Left lobe of liver (tissue), 2 donors: ENCODE measurements at regions not wholly inside any gene's neighbourhood (a gene's known extent, or its start where the extent isn't known, plus 50 kb on each side); places are given as distances from the start of the nearest gene placed in this dataset.

Source experiments
- ATAC-seq: fragments of 200-7000 bp; cut with Tn5 transposase; one replicate; pipeline ENCODE4 v1.9.1; 2020; ENCODE audit warnings: mild to moderate bottlenecking, moderate library complexity
- DNase-seq: peaks from one replicate; pipeline ENCODE4 v3.0.0-alpha.2; 2020; ENCODE audit warnings: low spot score
- donor health status: DM: no; HTN: no; CAD: no; lungs with moderate emphysema.
- donor health status: DM: no; HTN: yes; CAD: no.

DNA sequence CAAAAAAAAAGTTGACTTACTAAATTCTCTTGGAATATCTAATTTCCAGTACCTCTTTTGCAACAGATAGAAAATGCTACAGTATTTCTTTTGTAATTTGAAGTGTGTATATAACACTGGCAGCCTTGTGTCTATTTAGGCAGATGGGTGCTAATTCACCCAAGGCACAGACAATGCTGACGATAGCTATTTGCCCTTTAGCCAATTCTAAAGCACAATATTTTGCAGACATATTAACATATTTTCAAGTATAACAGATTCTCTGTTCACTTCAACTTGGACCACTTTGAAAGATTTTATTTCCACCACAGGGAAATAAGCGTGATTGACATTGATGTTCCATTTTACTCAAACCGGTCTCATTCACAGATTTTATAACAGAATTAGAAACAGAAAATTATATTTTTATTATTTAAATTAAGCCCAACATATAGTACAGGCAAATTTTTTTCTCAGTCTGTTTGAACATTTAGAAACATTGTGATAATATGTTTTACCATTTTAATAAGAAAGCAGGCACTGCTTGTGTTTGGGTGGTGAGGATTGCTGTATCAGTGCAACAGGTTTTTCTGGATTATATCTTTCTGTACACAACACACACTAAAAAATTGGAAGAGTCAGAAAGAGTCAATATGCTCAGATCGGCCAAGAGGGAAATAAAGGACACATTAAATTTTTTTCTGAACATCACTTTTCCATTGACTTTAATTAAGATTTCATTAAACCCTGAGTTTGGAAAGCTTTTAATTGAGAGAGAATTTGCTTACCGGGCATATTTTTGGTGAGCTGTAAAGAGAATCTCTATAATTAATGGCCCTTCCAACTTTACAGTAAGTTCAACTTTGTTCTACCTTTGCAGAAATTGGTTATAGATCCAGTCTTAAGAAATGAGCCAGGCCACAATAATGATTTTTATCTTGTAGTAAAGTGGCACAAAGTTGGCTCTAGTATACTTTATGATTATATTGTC is 327.3 kb upstream of the NR2F2 start:
- DNase-seq: no peak
- no peak for ATAC-seq

DNA sequence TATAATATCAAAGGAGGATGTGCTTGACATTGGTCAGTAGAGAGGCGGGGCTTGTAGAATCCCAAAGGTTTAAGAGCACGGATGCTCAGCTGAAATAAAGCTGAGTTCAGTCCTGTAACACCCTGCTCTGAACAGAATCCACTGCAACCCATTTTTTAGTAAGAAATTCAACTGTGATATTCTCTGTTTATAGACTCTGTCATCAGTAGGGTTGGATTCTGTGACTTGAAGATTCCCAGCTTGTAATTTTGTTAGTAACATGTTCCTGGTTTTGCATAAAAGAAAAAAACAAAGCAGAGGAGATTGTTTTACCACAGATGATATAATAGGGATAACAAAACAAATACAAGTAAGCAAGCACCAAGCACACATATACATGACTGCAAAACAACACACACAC is 324.6 kb upstream of the NR2F2 start:
- DNase-seq (no peak), ATAC-seq (no peak)

GRCh38 chr15:96011136-96011535 is 319.4 kb upstream of the NR2F2 start:
- ATAC-seq: no peak
- DNase-seq: no peak

GRCh38 chr15:96014939-96015338 is 315.6 kb upstream of the NR2F2 start:
- DNase-seq (no peak), ATAC-seq (no peak)

DNA sequence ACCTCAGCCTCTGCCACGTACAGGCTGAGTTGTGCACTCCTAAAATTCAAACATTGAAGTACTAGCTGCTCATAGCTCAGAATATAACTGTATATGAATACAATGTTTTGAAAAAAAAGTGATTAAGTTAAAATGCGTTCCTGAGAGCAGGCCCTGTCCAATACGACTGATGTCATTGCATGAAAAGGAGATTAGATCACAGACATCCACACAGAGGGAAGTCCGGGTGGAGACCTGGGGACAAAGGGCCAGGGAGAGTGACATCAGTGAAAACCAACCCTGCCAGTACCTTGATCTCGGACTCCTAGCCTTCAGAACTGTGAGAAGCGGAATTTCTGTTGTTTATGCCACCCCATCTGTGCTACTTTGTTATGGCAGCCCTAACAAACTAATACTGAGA is 311.4 kb upstream of the NR2F2 start:
- DNase-seq (no peak), ATAC-seq (no peak)

DNA sequence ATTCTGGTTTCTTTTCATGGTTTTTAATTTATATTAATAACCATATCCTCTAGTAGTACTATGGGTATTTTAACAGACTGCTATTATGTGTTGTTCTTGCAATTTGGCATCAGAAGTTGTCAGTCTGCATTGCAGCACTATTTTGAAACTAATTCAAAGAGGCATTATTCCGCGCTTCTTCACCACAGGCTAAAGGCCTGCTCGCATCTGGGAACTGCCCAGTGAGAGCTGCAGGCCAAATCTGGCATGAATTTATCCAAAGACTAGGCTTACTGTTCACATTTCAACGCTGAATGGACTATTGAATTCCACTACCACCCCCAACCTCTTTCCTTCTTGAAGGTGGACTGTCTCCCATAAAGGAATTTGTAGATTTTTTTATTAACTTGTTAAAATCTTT is 310.4 kb upstream of the NR2F2 start:
- DNase-seq: no peak
- ATAC-seq: no peak

DNA sequence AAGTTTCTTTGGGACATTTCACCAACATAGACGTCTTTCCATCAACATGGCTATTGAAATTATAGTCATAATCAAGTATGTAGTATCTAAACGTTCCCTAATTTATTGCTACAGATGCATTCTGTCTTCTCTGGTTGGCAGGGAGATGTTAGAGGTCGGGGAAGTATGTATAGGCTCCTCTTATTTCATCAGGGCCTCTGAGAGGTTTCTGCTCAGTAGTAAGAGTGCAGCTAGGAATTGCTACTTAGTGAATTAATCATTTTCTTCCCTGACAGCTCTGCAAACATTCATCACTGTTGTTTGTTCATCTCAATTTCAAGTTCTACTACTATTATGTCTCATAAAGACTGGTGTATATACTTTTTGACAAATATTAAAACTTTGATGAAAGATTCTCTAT is 309.7 kb upstream of the NR2F2 start:
- ATAC-seq (no peak), DNase-seq (no peak)

DNA sequence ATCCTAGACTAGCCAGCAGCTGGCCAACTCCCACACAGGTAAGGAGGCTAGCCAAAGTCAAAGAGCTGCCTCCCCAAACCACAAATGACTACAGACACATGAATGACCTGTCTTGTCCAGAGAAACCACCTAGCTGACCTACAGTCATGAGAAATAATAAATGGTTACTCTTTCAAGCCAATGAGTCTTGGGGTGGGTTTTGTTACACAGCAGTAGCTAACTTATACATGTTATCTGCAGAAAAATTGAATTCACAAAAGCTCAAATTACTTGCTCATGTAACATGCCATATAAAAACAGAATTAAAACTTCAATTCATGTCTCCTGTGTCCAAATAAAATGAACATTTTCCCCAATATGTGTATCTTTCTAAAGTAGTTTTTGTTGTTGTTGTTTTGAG is 307.4 kb upstream of the NR2F2 start:
- no peak for ATAC-seq

GRCh38 chr15:96027501-96027900 is 303.0 kb upstream of the NR2F2 start:
- DNase-seq (no peak), ATAC-seq (no peak)

More for the DNA sequence above, 307.4 kb upstream of the NR2F2 start:
- no peak for DNase-seq

DNA sequence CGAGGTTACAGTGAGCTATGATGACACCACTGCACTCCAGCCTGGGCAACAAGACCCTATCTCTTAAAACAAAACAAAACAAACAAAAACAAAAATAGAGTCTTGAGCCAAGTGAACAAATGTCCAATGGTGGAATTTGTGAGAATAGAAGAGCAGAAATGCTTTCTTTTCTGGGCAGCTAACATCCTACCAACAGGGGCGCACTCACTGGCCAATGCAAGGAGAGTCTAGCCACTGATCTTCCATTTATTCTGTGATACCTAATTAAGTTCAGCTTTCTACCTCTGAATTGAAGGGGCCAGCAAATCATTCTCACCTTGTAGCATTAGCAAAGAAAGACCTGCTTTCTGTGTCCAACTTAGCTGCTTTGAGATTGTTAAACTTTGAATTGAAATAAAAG is 301.9 kb upstream of the NR2F2 start:
- DNase-seq: no peak
- ATAC-seq: no peak

- DNase-seq (no peak), ATAC-seq (no peak)
Observed at GRCh38 chr15:96029172-96029571, 301.3 kb upstream of the NR2F2 start.

GRCh38 chr15:96031426-96032110 is 298.9 kb upstream of the NR2F2 start:
- DNase-seq (no peak), ATAC-seq (no peak)

GRCh38 chr15:96035091-96035490 is 295.4 kb upstream of the NR2F2 start:
- no peak for ATAC-seq
- no peak for DNase-seq

DNA sequence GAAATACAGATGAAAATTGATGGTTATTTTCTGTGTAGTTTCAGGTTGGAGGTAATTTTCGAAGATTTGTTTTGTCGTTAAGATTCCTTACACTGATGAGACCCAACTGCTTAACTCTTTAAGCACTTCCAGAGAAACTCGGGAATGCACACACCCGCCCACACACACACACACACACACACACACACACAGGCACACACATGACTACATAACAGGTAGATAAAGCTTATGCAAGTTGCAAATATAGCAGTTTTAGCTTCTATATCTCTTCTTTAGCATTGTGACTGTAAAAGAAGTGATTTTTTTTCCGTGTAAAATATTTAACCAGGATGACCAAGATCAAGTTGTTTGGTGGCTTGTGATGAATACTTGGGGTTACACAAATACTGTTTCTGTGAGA is 294.9 kb upstream of the NR2F2 start:
- DNase-seq (no peak), ATAC-seq (no peak)

GRCh38 chr15:96037584-96037983 is 292.9 kb upstream of the NR2F2 start:
- DNase-seq (no peak), ATAC-seq (no peak)

- ATAC-seq (no peak), DNase-seq (no peak)
Observed at GRCh38 chr15:96038131-96038530, 292.4 kb upstream of the NR2F2 start.

DNA sequence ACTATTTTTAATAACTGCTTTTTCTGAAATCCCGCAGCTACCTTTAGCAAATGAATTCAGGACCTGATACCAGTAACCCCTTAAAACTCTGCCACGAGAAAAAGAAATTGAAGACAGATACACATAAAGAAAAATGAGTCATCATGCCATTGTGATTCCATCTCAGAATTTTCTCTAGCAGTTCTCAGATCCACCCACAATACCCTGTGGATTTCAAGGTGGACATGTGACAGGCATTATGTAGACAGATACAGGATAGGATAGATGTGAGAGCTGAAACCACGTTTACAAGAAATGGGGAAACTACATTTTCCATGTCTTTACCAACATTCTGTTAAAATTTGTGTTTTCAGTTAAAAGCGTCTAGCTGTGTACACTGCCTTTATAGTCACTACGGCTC is 291.9 kb upstream of the NR2F2 start:
- ATAC-seq: no peak

DNA sequence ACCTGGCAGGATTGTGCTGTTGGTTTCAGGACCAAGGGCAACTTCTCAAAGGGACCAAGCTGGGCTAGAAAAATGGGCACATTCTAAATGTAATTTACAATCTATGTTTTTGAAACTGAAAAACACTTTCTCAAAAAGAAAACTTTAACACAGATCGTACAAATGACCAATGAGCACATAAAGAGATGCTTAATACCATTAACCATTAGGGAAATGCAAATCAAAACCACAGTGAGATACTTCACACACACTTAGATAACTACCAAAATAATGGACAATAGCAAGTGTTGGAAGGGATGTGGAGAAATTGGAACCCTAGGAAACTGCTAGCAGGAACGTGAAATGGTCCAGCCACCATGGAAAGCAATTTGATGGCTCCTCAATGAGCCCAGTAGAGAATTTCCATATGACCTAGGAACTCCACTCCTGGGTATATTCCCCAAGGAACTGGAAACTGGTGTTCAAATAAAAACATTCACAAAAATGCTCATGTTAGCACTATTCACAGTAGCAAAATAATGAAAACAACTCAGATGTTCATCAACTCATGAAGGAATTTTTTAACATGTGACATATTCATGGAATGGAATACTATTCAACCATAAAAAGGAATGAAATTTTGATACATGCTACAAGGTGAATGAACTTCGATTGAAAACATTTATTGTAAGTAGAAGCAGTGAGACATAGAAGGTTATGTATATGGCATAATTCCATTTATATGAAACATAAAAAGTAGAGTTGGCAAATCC is 288.3 kb upstream of the NR2F2 start:
- DNase-seq (no peak), ATAC-seq (no peak)

More for the DNA sequence above, 291.9 kb upstream of the NR2F2 start:
- no peak for DNase-seq

DNA sequence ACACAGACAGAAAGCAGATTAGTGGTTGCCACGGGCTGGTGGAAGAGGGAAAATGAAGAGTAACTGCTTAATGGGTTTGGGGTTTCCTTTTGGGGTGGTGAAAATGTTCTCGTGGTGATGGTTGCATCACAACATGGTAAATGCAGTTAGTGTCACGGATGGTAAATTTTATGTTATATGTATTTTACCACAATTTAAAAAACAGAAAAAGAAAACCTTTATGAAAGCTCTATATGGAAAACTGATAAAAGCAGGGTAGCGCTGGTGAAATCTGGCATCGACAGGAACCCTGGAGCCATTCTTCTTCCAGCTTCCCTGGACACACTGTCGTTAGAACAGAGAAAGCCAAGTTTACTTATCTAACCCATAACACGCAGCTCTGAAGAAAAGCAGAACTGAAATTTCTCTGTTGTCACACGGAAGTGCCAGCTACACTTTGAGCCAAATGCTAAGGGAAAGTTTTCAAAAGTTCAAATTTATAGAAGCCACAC is 287.7 kb upstream of the NR2F2 start:
- DNase-seq: no peak
- ATAC-seq: no peak

DNA sequence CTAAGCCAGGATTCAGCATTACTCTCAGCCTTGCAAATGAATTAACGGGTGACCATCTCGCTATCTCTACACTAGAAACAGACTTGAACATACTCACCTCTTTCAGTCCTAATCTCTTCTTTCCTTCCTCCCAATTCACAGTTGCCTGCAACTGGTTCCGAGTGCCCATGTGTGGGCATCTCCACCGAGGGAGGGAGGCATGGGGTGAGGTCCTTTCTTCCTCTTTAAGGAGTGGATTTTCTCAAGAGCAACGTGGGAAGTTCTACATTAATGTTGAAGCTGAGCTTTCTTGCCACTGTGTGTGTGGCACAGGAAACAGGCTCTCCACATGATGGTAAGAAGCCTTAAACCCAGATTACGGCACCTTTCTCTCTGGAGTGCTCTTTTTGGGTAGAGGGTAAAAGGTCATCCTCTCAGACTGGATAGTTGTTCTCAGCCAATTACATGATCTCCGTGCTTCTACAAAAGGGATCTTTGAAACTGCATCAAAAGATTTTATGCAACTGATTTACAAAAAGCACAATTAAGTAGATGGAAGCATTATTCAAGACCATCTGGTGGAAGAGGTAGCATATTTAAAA is 286.8 kb upstream of the NR2F2 start:
- ATAC-seq (no peak), DNase-seq (no peak)

DNA sequence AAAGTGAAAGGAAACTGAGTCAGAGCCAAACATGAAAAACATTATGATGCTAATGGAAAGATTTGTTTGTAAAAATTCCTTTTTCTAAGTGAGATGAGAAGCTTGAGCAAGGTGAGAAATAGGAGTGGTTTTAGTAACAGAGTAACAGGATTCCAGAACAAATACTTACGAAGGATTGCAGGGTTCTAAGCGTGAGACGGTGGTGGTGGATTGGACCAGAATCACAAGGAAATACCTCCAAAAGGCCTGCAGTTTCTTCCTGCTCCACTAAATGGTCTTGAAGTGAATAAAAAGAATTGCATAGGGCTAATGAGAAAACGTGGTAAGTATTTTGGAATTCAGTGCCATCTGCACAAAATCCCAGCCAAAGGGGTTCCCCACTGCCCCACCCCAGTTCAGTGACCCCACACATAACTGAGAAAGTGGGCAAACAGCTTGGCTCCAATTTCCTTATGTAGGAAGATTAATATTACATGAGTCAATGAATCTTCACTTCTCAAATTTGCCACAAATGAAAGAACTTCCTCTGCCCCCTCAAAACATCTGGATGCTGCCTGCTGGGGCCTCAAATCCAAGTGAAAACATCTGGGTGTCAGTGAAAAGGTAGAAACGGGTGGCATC is 283.8 kb upstream of the NR2F2 start:
- DNase-seq (no peak), ATAC-seq (no peak)
